SU-DHL-6 (cell line): ENCODE measurements at regions not wholly inside any gene's neighbourhood (a gene's known extent, or its start where the extent isn't known, plus 50 kb on each side); places are given as distances from the start of the nearest gene placed in this dataset.

Experiments used
- H2AFZ ChIP-seq: fragments of 200-600 bp; sonication (generic); 2 replicates; pipeline ENCODE4 v1.6.1; 2014; ENCODE audit warnings: low read depth, mild to moderate bottlenecking, moderate library complexity, mixed read lengths, antibody characterized with exemption, low read length; ENCODE audit not compliant: severe bottlenecking
- H3F3A ChIP-seq: fragments of 200-600 bp; shearing (Covaris generic); 2 replicates; pipeline ENCODE4 v1.6.0; 2016; ENCODE audit warnings: antibody characterized with exemption, mild to moderate bottlenecking; ENCODE audit not compliant: insufficient read depth
- H3K27ac ChIP-seq: fragments of 200-600 bp; sonication (generic); 2 replicates; pipeline ENCODE4 v1.5.1; 2016; ENCODE audit warnings: low read depth, mild to moderate bottlenecking, low read length, moderate library complexity, mixed read lengths
- H3K27me3 ChIP-seq: fragments of 200-600 bp; sonication (generic), shearing (Covaris generic); 2 replicates; pipeline ENCODE4 v1.6.0; 2014; ENCODE audit warnings: mild to moderate bottlenecking, low read length
- H3K36me3 ChIP-seq: fragments of 200-600 bp; sonication (generic); 2 replicates; pipeline ENCODE4 v1.6.1; 2014; ENCODE audit warnings: mild to moderate bottlenecking, low read length, mixed read lengths
- H3K4me2 ChIP-seq: fragments of 300-600, 200-600 bp; shearing (Covaris generic), sonication (generic); 2 replicates; pipeline ENCODE4 v1.6.0; 2014; ENCODE audit warnings: low read length, low read depth, mild to moderate bottlenecking; ENCODE audit not compliant: poor library complexity, severe bottlenecking
- H3K4me3 ChIP-seq: fragments of 200-600 bp; sonication (generic); 2 replicates; pipeline ENCODE4 v1.5.1; 2014; ENCODE audit warnings: antibody characterized with exemption, low read length, mild to moderate bottlenecking, mixed read lengths; ENCODE audit not compliant: insufficient read depth, poor library complexity, severe bottlenecking
- H3K79me2 ChIP-seq: fragments of 200-600 bp; sonication (generic); 2 replicates; pipeline ENCODE4 v1.6.1; 2014; ENCODE audit warnings: mild to moderate bottlenecking, low read length, moderate library complexity; ENCODE audit not compliant: insufficient read depth
- H3K9ac ChIP-seq: fragments of 200-600 bp; sonication (generic); 2 replicates; pipeline ENCODE4 v1.7.0; 2014; ENCODE audit warnings: mild to moderate bottlenecking, low read length
- H3K9me2 ChIP-seq: fragments of 200-600 bp; sonication (generic); replicated peaks from 2 replicates; pipeline ENCODE4 v1.6.1; 2014; ENCODE audit warnings: low read length; ENCODE audit not compliant: insufficient read depth
- H3K9me3 ChIP-seq: fragments of 200-600 bp; sonication (generic); 2 replicates; pipeline ENCODE4 v1.6.1; 2014; ENCODE audit warnings: low read length, mixed read lengths; ENCODE audit not compliant: insufficient read depth
- H4K20me1 ChIP-seq: fragments of 200-600 bp; sonication (generic); 2 replicates; pipeline ENCODE4 v1.6.1; 2014; ENCODE audit warnings: low read depth, mild to moderate bottlenecking, antibody characterized with exemption, low read length, moderate library complexity, mixed read lengths
- EZH2phosphoT487 ChIP-seq: fragments of 200-600 bp; sonication (generic), shearing (Covaris generic); conservative IDR thresholded peaks from 2 replicates; pipeline ENCODE4 v1.6.1; 2018; ENCODE audit warnings: mild to moderate bottlenecking, antibody characterized with exemption, low read length, moderate library complexity, mixed read lengths
- TF ChIP-seq, protein P1 (sequence below): fragments of 200-600 bp; sonication (generic); IDR thresholded peaks from one replicate; pipeline ENCODE4 v1.5.1; 2017; ENCODE audit warnings: antibody characterized with exemption, mild to moderate bottlenecking, low read length, moderate library complexity; ENCODE audit not compliant: insufficient read depth, poor library complexity, severe bottlenecking

DNA sequence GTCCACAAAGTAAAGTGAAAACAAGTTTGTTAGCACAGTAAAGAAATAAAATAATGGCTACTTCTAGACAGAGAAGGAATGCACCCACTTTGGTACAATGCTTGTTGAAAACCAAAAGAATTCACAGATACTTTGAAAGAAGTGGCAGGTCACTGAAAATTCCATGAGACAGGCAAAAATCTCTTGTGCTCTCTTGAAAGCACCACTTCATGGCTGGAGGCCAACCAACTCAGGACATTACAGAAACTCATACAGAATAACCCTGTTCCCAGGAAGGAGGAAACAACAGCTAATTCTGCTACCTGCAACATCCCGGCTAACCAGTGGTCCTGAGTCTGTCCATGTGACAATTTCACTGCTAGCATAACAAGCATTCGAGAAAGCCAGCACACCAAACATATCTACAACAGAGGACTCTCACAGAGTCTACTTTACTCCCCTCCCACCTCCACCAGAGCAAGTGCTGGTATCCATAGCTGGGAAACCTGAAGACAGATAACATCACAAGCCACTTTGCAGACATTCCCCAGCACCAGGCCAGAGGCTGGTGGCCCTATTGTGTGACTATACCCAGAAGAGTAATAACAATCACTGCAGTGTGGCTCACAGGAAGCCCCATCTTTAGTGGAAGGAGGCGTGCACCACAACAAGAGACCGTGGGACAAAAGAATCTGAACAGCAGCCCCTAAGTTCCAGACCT lies 255.3 kb upstream of the SLITRK3 start:
- no peak for TF ChIP-seq EZH2phosphoT487
- TF ChIP-seq, protein P1, sequence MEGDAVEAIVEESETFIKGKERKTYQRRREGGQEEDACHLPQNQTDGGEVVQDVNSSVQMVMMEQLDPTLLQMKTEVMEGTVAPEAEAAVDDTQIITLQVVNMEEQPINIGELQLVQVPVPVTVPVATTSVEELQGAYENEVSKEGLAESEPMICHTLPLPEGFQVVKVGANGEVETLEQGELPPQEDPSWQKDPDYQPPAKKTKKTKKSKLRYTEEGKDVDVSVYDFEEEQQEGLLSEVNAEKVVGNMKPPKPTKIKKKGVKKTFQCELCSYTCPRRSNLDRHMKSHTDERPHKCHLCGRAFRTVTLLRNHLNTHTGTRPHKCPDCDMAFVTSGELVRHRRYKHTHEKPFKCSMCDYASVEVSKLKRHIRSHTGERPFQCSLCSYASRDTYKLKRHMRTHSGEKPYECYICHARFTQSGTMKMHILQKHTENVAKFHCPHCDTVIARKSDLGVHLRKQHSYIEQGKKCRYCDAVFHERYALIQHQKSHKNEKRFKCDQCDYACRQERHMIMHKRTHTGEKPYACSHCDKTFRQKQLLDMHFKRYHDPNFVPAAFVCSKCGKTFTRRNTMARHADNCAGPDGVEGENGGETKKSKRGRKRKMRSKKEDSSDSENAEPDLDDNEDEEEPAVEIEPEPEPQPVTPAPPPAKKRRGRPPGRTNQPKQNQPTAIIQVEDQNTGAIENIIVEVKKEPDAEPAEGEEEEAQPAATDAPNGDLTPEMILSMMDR: no peak
- no peaks in the 10 kb centered on the region for H3K9me2 ChIP-seq
- H3K9ac ChIP-seq: no peak overlapping the region
- H3K36me3 ChIP-seq: no peaks in the 10 kb centered on the region
- H2AFZ ChIP-seq: peak overlapping the region; percentile 52
- H3K9me3 ChIP-seq: no peaks in the 10 kb centered on the region
- H3F3A ChIP-seq: no peaks in the 10 kb centered on the region
- no peak overlapping the region for H3K27ac ChIP-seq
- H3K27me3 ChIP-seq: no peaks in the 10 kb centered on the region
- H3K79me2 ChIP-seq: no peaks in the 10 kb centered on the region
- no peak overlapping the region for H3K4me3 ChIP-seq
- no peaks in the 10 kb centered on the region for H4K20me1 ChIP-seq
- H3K4me2 ChIP-seq: no peak overlapping the region

DNA sequence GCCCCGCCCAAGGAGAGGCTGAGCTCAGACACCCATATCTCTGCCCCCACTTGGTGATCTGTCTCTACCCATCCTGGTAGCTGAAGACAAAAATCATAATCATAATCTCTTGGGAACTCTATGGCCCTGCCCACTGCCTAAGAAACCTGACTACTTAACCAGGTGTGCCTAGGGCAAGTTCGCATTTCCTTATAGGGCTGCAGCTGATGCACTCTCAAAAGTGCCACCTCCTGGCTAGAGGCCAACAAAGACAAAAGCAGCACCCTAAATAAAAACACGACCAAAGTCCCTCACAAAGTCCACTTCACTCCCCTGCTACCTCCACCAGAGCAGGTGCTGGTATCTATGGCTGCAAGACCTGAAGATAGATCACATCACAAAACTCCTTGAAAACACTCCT lies 250.4 kb upstream of the SLITRK3 start:
- Histone ChIP-seq H3K9me3 (no peaks in the 10 kb centered on the region), H3K9me2 (no peaks in the 10 kb centered on the region), H3K27me3 (no peaks in the 10 kb centered on the region), H3K4me2 (no peak overlapping the region), H3K9ac (no peak overlapping the region), H2AFZ (peak overlapping the region; percentile 71), H3K79me2 (no peaks in the 10 kb centered on the region), H3K36me3 (no peaks in the 10 kb centered on the region), H3F3A (no peaks in the 10 kb centered on the region), H3K4me3 (no peak overlapping the region), H3K27ac (no peak overlapping the region), H4K20me1 (no peaks in the 10 kb centered on the region)
- TF ChIP-seq, protein P1: no peak
- TF ChIP-seq EZH2phosphoT487: no peak

DNA sequence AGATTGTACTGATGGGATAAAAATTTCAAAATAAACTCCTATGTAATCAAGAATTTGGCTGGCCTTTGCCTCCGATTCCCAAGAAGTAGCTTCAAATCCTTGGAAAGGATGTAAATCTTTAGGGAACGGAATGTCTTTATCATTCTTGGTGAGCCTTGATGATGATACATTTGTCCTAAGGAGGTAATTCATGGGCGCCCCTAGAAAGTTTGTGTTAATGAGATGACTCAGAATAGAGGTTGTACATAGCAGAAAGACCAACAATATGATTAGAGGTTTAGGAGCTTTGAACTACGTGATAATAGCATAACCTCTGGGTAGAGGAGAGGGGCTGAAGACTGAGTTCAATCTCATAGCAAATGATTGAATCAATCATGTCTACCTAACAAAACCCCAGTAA lies 248.6 kb upstream of the SLITRK3 start:
- no peaks in the 10 kb centered on the region for H3K9me2 ChIP-seq
- H3K79me2 ChIP-seq: no peaks in the 10 kb centered on the region
- no peaks in the 10 kb centered on the region for H3K36me3 ChIP-seq
- no peak overlapping the region for H3K27ac ChIP-seq
- H3F3A ChIP-seq: no peaks in the 10 kb centered on the region
- H2AFZ ChIP-seq: no peak overlapping the region
- no peak overlapping the region for H3K4me3 ChIP-seq
- no peaks in the 10 kb centered on the region for H3K9me3 ChIP-seq
- H3K27me3 ChIP-seq: no peaks in the 10 kb centered on the region
- no peak overlapping the region for H3K4me2 ChIP-seq
- no peak overlapping the region for H3K9ac ChIP-seq
- TF ChIP-seq, protein P1: no peak
- TF ChIP-seq EZH2phosphoT487: no peak
- H4K20me1 ChIP-seq: no peaks in the 10 kb centered on the region

DNA sequence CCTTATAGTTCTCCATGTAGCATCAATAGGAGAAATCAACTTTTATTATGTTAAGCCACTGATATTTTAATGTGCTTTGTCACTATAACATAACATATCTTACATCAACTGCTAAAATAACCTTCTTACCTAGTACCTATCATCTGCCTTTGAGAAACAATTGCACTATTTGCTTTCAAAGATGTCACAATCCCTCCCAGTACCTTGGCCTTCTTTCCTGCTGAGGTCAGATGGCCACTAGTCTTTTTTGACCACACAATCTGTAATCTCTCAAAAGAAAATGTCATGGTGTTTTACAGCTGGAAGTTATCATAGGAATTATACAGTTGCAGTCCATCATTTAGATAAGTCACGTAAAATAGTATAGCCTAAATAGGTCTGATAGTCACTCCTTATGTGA lies 247.5 kb upstream of the SLITRK3 start:
- Histone ChIP-seq H3K27ac (no peak overlapping the region), H3K79me2 (no peaks in the 10 kb centered on the region), H3K4me3 (no peak overlapping the region), H3F3A (no peaks in the 10 kb centered on the region), H3K9me3 (no peaks in the 10 kb centered on the region), H4K20me1 (no peaks in the 10 kb centered on the region), H3K36me3 (no peaks in the 10 kb centered on the region), H3K27me3 (no peaks in the 10 kb centered on the region), H3K9ac (no peak overlapping the region), H3K4me2 (no peak overlapping the region), H3K9me2 (no peaks in the 10 kb centered on the region), H2AFZ (no peak overlapping the region)
- TF ChIP-seq, protein P1: no peak
- no peak for TF ChIP-seq EZH2phosphoT487
